HCT116 (cell line): ENCODE measurements at regions not wholly inside any gene's neighbourhood (a gene's known extent, or its start where the extent isn't known, plus 50 kb on each side); places are given as distances from the start of the nearest gene placed in this dataset.

Experiments used
- ATAC-seq: fragments of 200-7000 bp; cut with Tn5 transposase; 2 replicates; pipeline ENCODE4 v1.9.1; 2020; ENCODE audit warnings: mild to moderate bottlenecking, moderate library complexity
- BruUV-seq: library from RNA; stranded (reverse); fragments of 400-500 nt; replicated peaks from 2 replicates; lab custom pipeline; 2021; lab: Mats Ljungman, UMichigan
- CTCF ChIA-PET: fragments of 300-600 bp; sonication (Branson Sonifier 250); formaldehyde crosslinking; loops from one replicate; lab custom pipeline; 2021; ENCODE audit warnings: antibody characterized with exemption; lab: Charles Lee
- POLR2A ChIA-PET: fragments of 300-600, 350-600 bp; sonication (Branson Sonifier 250); formaldehyde crosslinking; loops from one replicate; lab custom pipeline; 2021; ENCODE audit warnings: antibody characterized with exemption; lab: Charles Lee
- RAD21 ChIA-PET, 2 experiments: fragments of 300-600 bp; sonication (Branson Sonifier 250); formaldehyde crosslinking; loops; one replicate each; lab custom pipeline; 2023; ENCODE audit warnings: low total read pairs in 2 of 2; ENCODE audit not compliant: uncharacterized antibody in 2 of 2, unreplicated experiment in 2 of 2, low non-redundant PET in 1 of 2; lab: Charles Lee
- DNase-seq: peaks from one replicate; pipeline ENCODE4 v3.0.0-alpha.2; 2010; ENCODE audit warnings: low read depth, low spot score
- H2AFZ ChIP-seq: fragments of 200-600 bp; shearing (Covaris generic), sonication (generic); 2 replicates; pipeline ENCODE4 v1.6.1; 2017; ENCODE audit warnings: low read depth, mixed run types, mixed read lengths, antibody characterized with exemption, low read length; ENCODE audit not compliant: poor library complexity, severe bottlenecking
- H3K27ac ChIP-seq: 2 replicates; pipeline ENCODE4 v1.5.1; 2012; ENCODE audit warnings: low read depth, low read length
- H3K27me3 ChIP-seq: fragments of 200-600 bp; sonication (generic); 2 replicates; pipeline ENCODE4 v1.6.1; 2016; ENCODE audit warnings: mixed run types, low read length, mixed read lengths; ENCODE audit not compliant: insufficient read depth
- H3K36me3 ChIP-seq, 2 experiments: fragments of 200-500 bp in 1 of 2; fragments of 200-600 bp in 1 of 2; sonication (Bioruptor generic) in 1 of 2; sonication (generic) in 1 of 2; 2 replicates each; pipeline versions ENCODE4 v1.5.1 to v1.6.1; 2014 to 2016; ENCODE audit warnings: low read length in 2 of 2, inconsistent platforms in 1 of 2, mixed read lengths in 1 of 2, mixed run types in 1 of 2; ENCODE audit not compliant: insufficient read depth in 2 of 2, control insufficient read depth in 1 of 2
- H3K4me1 ChIP-seq, 2 experiments: fragments of 200-600 bp in 1 of 2; sonication (generic) in 1 of 2; 2 replicates each; pipeline versions ENCODE4 v1.5.1 to v1.6.1; 2012 to 2017; ENCODE audit warnings: low read length in 2 of 2, inconsistent platforms in 1 of 2, mild to moderate bottlenecking in 1 of 2, mixed read lengths in 1 of 2, mixed run types in 1 of 2, moderate library complexity in 1 of 2; ENCODE audit not compliant: insufficient read depth in 2 of 2, control insufficient read depth in 1 of 2
- H3K4me2 ChIP-seq: fragments of 200-600 bp; sonication (generic); 2 replicates; pipeline ENCODE4 v1.6.1; 2017; ENCODE audit warnings: mixed run types, low read length, mixed read lengths
- H3K4me3 ChIP-seq, 2 experiments: fragments of 200-600 bp in 1 of 2; sonication (generic) in 1 of 2; replicated peaks in 1 of 2; 2 replicates each; pipeline ENCODE4 v1.5.1; 2011 to 2016; ENCODE audit warnings: low read length in 2 of 2, control low read depth in 1 of 2, low read depth in 1 of 2, mild to moderate bottlenecking in 1 of 2, mixed read lengths in 1 of 2, mixed run types in 1 of 2
- H3K79me2 ChIP-seq: fragments of 200-600 bp; sonication (generic); 2 replicates; pipeline ENCODE4 v1.6.1; 2017; ENCODE audit warnings: mild to moderate bottlenecking, mixed run types, low read length, moderate library complexity, mixed read lengths; ENCODE audit not compliant: insufficient read depth
- H3K9ac ChIP-seq: fragments of 200-600 bp; sonication (generic); 2 replicates; pipeline ENCODE4 v1.6.1; 2016; ENCODE audit warnings: low read length, mixed read lengths
- H3K9me2 ChIP-seq: fragments of 200-600 bp; sonication (generic), shearing (Covaris generic); 2 replicates; pipeline ENCODE4 v1.6.1; 2017; ENCODE audit warnings: mixed run types, mild to moderate bottlenecking, moderate library complexity; ENCODE audit not compliant: insufficient read depth
- H3K9me3 ChIP-seq, 2 experiments: fragments of 200-500 bp in 1 of 2; fragments of 200-600 bp in 1 of 2; sonication (Bioruptor generic) in 1 of 2; sonication (generic) in 1 of 2; 2 replicates each; pipeline ENCODE4 v1.6.1; 2014 to 2017; ENCODE audit warnings: low read length in 2 of 2, mixed read lengths in 2 of 2, inconsistent platforms in 1 of 2, low read depth in 1 of 2, mild to moderate bottlenecking in 1 of 2, mixed run types in 1 of 2, moderate library complexity in 1 of 2; ENCODE audit not compliant: control insufficient read depth in 1 of 2, insufficient read depth in 1 of 2
- H4K20me1 ChIP-seq: fragments of 200-600 bp; sonication (generic), shearing (Covaris generic); 2 replicates; pipeline ENCODE4 v1.6.1; 2017; ENCODE audit warnings: mixed run types, mild to moderate bottlenecking, moderate library complexity; ENCODE audit not compliant: insufficient read depth
- ATF3 ChIP-seq: IDR thresholded peaks from 2 replicates; pipeline ENCODE4 v1.6.1; 2012
- CBX3 ChIP-seq: IDR thresholded peaks from 2 replicates; pipeline ENCODE4 v1.6.1; 2012; ENCODE audit warnings: low read depth
- CEBPB ChIP-seq: IDR thresholded peaks from 2 replicates; pipeline ENCODE4 v1.6.1; 2012; ENCODE audit warnings: low read depth
- EGR1 ChIP-seq: IDR thresholded peaks from 2 replicates; pipeline ENCODE4 v1.6.1; 2012; ENCODE audit warnings: low read depth
- ELF1 ChIP-seq: IDR thresholded peaks from 2 replicates; pipeline ENCODE4 v1.6.1; 2012; ENCODE audit warnings: low read depth, borderline replicate concordance
- EZH2 ChIP-seq: fragments of 200-600 bp; sonication (generic); IDR thresholded peaks from 2 replicates; pipeline ENCODE4 v1.6.1; 2017; ENCODE audit warnings: antibody characterized with exemption, mixed run types
- EZH2phosphoT487 ChIP-seq: fragments of 200-600 bp; IDR thresholded peaks from 2 replicates; pipeline ENCODE4 v1.6.1; 2018; ENCODE audit warnings: antibody characterized with exemption, borderline replicate concordance
- FOSL1 ChIP-seq: IDR thresholded peaks from 2 replicates; pipeline ENCODE4 v1.6.1; 2012; ENCODE audit warnings: low read depth
- POLR2AphosphoS5 ChIP-seq: IDR thresholded peaks from 2 replicates; pipeline ENCODE4 v1.6.1; 2011; ENCODE audit warnings: mild to moderate bottlenecking, low read depth, low read length, moderate library complexity
- REST ChIP-seq: IDR thresholded peaks from 2 replicates; pipeline ENCODE4 v1.6.1; 2012; ENCODE audit warnings: low read depth
- SIN3A ChIP-seq: IDR thresholded peaks from 2 replicates; pipeline ENCODE4 v1.6.1; 2012; ENCODE audit warnings: low read depth
- SP1 ChIP-seq: IDR thresholded peaks from 2 replicates; pipeline ENCODE4 v1.6.1; 2012; ENCODE audit warnings: low read depth
- SRF ChIP-seq: IDR thresholded peaks from 2 replicates; pipeline ENCODE4 v1.6.1; 2012; ENCODE audit warnings: low read depth
- TCF7L2 ChIP-seq: IDR thresholded peaks from 2 replicates; pipeline ENCODE4 v1.7.0; 2011; ENCODE audit warnings: borderline replicate concordance, inconsistent platforms; ENCODE audit not compliant: insufficient read depth, insufficient read length; ENCODE audit errors: extremely low read depth
- ZFX ChIP-seq: fragments of 450-650 bp; IDR thresholded peaks from 2 replicates; pipeline ENCODE4 v1.6.1; 2017
- intact Hi-C: fragments of 100-400 bp; cut with micrococcal nuclease; formaldehyde crosslinking; loops from 2 replicates; pipeline ENCODE4 v1.10.0; 2022
- TF ChIP-seq, protein P1 (sequence below), 3 experiments: fragments of 200-600 bp in 1 of 3; sonication (generic) in 1 of 3; IDR thresholded peaks in 2 of 3; conservative IDR thresholded peaks in 1 of 3; 2 replicates each; pipeline ENCODE4 v1.5.1; 2012 to 2017; ENCODE audit warnings: low read depth in 2 of 3, low read length in 2 of 3, antibody characterized with exemption in 1 of 3, borderline replicate concordance in 1 of 3, control low read depth in 1 of 3, mild to moderate bottlenecking in 1 of 3, mixed read lengths in 1 of 3, mixed run types in 1 of 3, moderate library complexity in 1 of 3; ENCODE audit not compliant: insufficient read depth in 1 of 3

GRCh38 chr13:80865329-80865728 lies 524.4 kb upstream of the SPRY2 start:
- Histone ChIP-seq H4K20me1 (no peaks in the 10 kb centered on the region), H3K9me2 (no peaks in the 10 kb centered on the region), H3K79me2 (no peaks in the 10 kb centered on the region), H3K4me2 (no peak overlapping the region), H2AFZ (no peak overlapping the region), H3K4me1 (no peaks in the 10 kb centered on the region), H3K27ac (no peak overlapping the region), H3K4me3 (no peak overlapping the region), H3K9me3 (no peaks in the 10 kb centered on the region), H3K27me3 (no peaks in the 10 kb centered on the region), H3K9ac (no peak overlapping the region), H3K36me3 (no peaks in the 10 kb centered on the region)
- no peak for ATAC-seq
- POLR2A ChIA-PET = no interaction called here
- intact Hi-C loops = no loop called here
- TF ChIP-seq EGR1 = no peak
- TF ChIP-seq SP1 = no peak
- TF ChIP-seq FOSL1 = no peak
- BruUV-seq = no TSS peak
- RAD21 ChIA-PET = no interaction called here
- CTCF ChIA-PET = no interaction called here
- DNase-seq = no peak

- Histone ChIP-seq H3K4me3 (no peak overlapping the region), H3K9me2 (no peaks in the 10 kb centered on the region), H3K36me3 (no peaks in the 10 kb centered on the region), H3K4me1 (no peaks in the 10 kb centered on the region), H3K27ac (no peak overlapping the region), H3K27me3 (no peaks in the 10 kb centered on the region), H3K9me3 (no peaks in the 10 kb centered on the region), H2AFZ (no peak overlapping the region), H3K4me2 (no peak overlapping the region), H4K20me1 (no peaks in the 10 kb centered on the region), H3K9ac (no peak overlapping the region), H3K79me2 (no peaks in the 10 kb centered on the region)
- DNase-seq = no peak
- no peak for ATAC-seq
- intact Hi-C loops = no loop called here
- ChIA-PET POLR2A (no interaction called here), RAD21 (no interaction called here), CTCF (no interaction called here)
- no TSS peak for BruUV-seq
- TF ChIP-seq ZFX (no peak), TCF7L2 (no peak), SIN3A (no peak), ELF1 (no peak), REST (no peak), CBX3 (no peak), CEBPB (no peak), EZH2phosphoT487 (no peak), EZH2 (no peak), SRF (no peak), FOSL1 (no peak), ATF3 (no peak), POLR2AphosphoS5 (no peak), EGR1 (no peak)
- TF ChIP-seq, protein P1, sequence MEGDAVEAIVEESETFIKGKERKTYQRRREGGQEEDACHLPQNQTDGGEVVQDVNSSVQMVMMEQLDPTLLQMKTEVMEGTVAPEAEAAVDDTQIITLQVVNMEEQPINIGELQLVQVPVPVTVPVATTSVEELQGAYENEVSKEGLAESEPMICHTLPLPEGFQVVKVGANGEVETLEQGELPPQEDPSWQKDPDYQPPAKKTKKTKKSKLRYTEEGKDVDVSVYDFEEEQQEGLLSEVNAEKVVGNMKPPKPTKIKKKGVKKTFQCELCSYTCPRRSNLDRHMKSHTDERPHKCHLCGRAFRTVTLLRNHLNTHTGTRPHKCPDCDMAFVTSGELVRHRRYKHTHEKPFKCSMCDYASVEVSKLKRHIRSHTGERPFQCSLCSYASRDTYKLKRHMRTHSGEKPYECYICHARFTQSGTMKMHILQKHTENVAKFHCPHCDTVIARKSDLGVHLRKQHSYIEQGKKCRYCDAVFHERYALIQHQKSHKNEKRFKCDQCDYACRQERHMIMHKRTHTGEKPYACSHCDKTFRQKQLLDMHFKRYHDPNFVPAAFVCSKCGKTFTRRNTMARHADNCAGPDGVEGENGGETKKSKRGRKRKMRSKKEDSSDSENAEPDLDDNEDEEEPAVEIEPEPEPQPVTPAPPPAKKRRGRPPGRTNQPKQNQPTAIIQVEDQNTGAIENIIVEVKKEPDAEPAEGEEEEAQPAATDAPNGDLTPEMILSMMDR (IDR thresholded peaks at IDR 0.05 in 2 of 3, conservative IDR thresholded peaks at IDR 0.05 in 1 of 3; ENCODE audit: borderline replicate concordance in 1 of 3, insufficient read depth in 1 of 3, low read depth in 2 of 3, low read length in 2 of 3) = no peak
Observed at GRCh38 chr13:80862456-80862855, 521.5 kb upstream of the SPRY2 start.
